ENCODE measurements at regions not wholly inside any gene's neighbourhood (a gene's known extent, or its start where the extent isn't known, plus 50 kb on each side); places are given as distances from the start of the nearest gene placed in this dataset.

DNA sequence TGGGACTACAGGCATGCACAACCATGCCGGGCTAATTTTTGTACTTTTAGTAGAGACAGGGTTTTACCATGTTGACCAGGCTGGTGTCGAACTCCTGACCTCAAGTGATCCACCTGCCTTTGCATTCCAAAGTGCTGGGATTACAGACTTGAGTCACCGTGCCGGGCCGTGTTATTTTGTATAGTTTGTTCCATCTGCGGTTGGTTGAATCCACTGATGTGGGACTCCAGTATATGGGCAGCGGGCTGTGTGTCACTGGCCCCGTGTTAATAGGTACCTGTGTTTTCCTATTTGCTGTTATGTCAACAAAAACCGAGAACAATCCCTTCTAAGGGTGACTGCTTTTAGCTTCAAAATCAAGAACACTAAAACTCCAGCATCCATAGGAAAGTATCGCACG is 297.6 kb upstream of the PITRM1 start:
- H3K27ac ChIP-seq = no peak overlapping the region
- no peaks in the 10 kb centered on the region for H3K27me3 ChIP-seq
- H3K4me1 ChIP-seq = peaks cover 0 to 8% (median 3%) of the 10 kb centered on the region in 4 donors
- no peaks in the 10 kb centered on the region for H3K9me3 ChIP-seq
- no peak for TF ChIP-seq POLR2A (IDR thresholded peaks at IDR 0.05)
- TF ChIP-seq CTCF (IDR thresholded peaks at IDR 0.05) = no peak
- no peak for ATAC-seq
- intact Hi-C loops (cut with DNase I) = no loop called here
- H3K36me3 ChIP-seq = no peaks in the 10 kb centered on the region
- H3K4me3 ChIP-seq = no peak overlapping the region
- no peak for DNase-seq
- 88% methylated on average over 7 of the region's 11 CpGs for WGBS (ENCODE audit: insufficient coverage, low coverage, low lambda C conversion rate, missing lambda C conversion rate)

DNA sequence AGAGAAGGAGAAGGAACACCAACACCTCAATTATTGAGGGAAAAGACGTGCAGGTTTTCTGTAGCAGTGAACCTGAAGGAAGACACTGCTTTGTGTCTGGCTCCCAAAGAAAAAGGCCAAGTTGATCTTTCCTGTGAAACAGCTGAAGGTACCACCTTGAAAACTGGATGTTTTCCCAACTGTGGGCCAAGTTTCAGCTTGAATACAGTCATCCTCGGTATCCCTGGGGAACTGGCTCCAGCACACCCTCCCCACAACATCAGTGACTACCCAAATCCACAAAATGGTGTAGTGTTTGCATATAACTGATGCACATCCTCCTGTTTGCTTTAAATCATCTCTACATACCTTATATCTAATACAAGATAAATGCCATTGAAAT is 297.0 kb upstream of the PITRM1 start:
- peak overlapping the region in 2 of 3 donors; percentile 55 to 79 for H3K27ac ChIP-seq
- H3K4me3 ChIP-seq = no peak overlapping the region
- no peaks in the 10 kb centered on the region for H3K9me3 ChIP-seq
- TF ChIP-seq CTCF (IDR thresholded peaks at IDR 0.05) (no peak), POLR2A (IDR thresholded peaks at IDR 0.05) (no peak)
- DNase-seq (no peak), ATAC-seq (no peak)
- peaks cover 0 to 13% (median 5%) of the 10 kb centered on the region in 4 donors for H3K4me1 ChIP-seq
- intact Hi-C loops (cut with DNase I) = no loop called here
- H3K36me3 ChIP-seq = no peaks in the 10 kb centered on the region
- no peaks in the 10 kb centered on the region for H3K27me3 ChIP-seq
- WGBS (ENCODE audit: insufficient coverage, low coverage, low lambda C conversion rate, missing lambda C conversion rate) = 25% methylated on average over 1 of the region's 2 CpGs

DNA sequence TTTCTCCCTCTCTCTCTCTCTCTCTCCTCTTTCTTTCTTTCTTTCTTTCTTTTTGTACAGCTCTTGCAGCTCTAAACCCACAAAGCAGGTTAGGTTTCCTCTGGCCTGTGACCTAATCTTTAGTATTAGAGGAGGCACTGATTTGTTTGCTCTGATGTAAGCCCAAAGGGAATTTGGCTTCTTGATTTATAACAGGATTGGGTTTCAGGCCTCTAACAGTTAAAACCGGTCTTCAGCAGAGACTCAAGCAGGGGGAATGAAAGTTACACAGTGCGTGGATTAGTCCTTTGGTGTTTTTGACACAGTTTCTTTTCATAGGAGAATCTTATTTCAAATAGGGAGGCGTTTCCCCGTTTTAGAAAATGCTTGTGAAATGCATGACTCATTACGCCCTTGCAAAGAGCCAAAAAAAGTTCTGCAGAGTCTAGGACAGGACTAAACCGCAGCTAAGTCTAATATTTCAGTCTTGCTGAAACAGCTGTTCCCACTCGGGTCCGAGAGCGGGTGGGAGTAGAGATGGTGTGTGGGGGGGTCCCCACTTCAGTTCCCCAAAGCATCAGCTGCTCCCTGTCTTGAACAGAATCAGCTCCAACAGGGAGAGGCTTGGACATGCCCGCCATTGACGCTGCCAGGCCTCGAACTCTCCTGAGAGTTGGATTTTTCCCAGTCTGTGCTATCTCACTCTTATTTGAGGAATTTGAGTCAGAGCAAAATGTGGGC is 296.5 kb upstream of the PITRM1 start:
- TF ChIP-seq CTCF (IDR thresholded peaks at IDR 0.05) = no peak
- TF ChIP-seq POLR2A (IDR thresholded peaks at IDR 0.05) = no peak
- 39% methylated on average over 9 of the region's 12 CpGs for WGBS (ENCODE audit: insufficient coverage, low coverage, low lambda C conversion rate, missing lambda C conversion rate)
- Histone ChIP-seq H3K4me3 (no peak overlapping the region), H3K27me3 (no peaks in the 10 kb centered on the region), H3K4me1 (peaks cover 0 to 17% (median 5%) of the 10 kb centered on the region in 4 donors), H3K9me3 (no peaks in the 10 kb centered on the region), H3K36me3 (no peaks in the 10 kb centered on the region), H3K27ac (peak overlapping the region; percentile 28 to 79 (median 55))
- DNase-seq (no peak), ATAC-seq (peak in 2 of 4 donors; percentile 9 to 14)
- intact Hi-C loops (cut with DNase I) = no loop called here

GRCh38 chr10:3467052-3467951 is 294.7 kb upstream of the PITRM1 start:
- Histone ChIP-seq H3K4me3 (no peak overlapping the region), H3K27me3 (no peaks in the 10 kb centered on the region), H3K27ac (peak overlapping the region; percentile 30 to 79 (median 55)), H3K4me1 (peaks cover 0 to 17% (median 5%) of the 10 kb centered on the region in 4 donors), H3K36me3 (no peaks in the 10 kb centered on the region), H3K9me3 (no peaks in the 10 kb centered on the region)
- peak; percentile 43 to 71 (median 61) for ATAC-seq
- TF ChIP-seq POLR2A (IDR thresholded peaks at IDR 0.05) (no peak), CTCF (IDR thresholded peaks at IDR 0.05) (peak in 3 of 4 donors; percentile 18 to 28 (median 24))
- WGBS (ENCODE audit: insufficient coverage, low coverage, low lambda C conversion rate, missing lambda C conversion rate) = 50% methylated on average over 20 of the region's 23 CpGs
- peak; percentile 66 to 80 (median 74) for DNase-seq
- intact Hi-C loops (cut with DNase I) = no loop called here

Measured in right lobe of liver (tissue), 6 donors.